WTC11 (cell line): ENCODE measurements at regions not wholly inside any gene's neighbourhood (a gene's known extent, or its start where the extent isn't known, plus 50 kb on each side); places are given as distances from the start of the nearest gene placed in this dataset.

Experiments used
- ATAC-seq: fragments of 200-7000 bp; cut with Tn5 transposase; 2 replicates; pipeline ENCODE4 v1.10.0; 2021; ENCODE audit warnings: mild to moderate bottlenecking, moderate library complexity
- CTCF ChIA-PET: fragments of 300-600 bp; sonication (Branson Sonifier 250); formaldehyde crosslinking; loops from one replicate; lab custom pipeline; 2021; ENCODE audit warnings: antibody characterized with exemption; lab: Charles Lee
- POLR2A ChIA-PET: fragments of 350-600 bp; sonication (Branson Sonifier 250); formaldehyde crosslinking; loops from one replicate; lab custom pipeline; 2021; ENCODE audit warnings: antibody characterized with exemption; lab: Charles Lee
- DNase-seq: peaks from one replicate; pipeline ENCODE4 v3.0.0; 2021; ENCODE audit warnings: low spot score
- H3K27ac Mint-ChIP-seq: 2 replicates; pipeline ENCODE4 v1.8.0; 2021; ENCODE audit warnings: mixed read lengths
- H3K27me3 Mint-ChIP-seq: 2 replicates; pipeline ENCODE4 v1.8.0; 2021; ENCODE audit warnings: low read depth, mild to moderate bottlenecking, moderate library complexity, mixed read lengths
- H3K36me3 Mint-ChIP-seq: 2 replicates; pipeline ENCODE4 v1.8.0; 2021; ENCODE audit warnings: mixed read lengths
- H3K4me1 Mint-ChIP-seq: 2 replicates; pipeline ENCODE4 v1.8.0; 2022; ENCODE audit warnings: mixed read lengths
- H3K4me3 Mint-ChIP-seq: 2 replicates; pipeline ENCODE4 v1.8.0; 2021; ENCODE audit warnings: mild to moderate bottlenecking, moderate library complexity, mixed read lengths
- H3K9me3 Mint-ChIP-seq: 2 replicates; pipeline ENCODE4 v1.8.0; 2021; ENCODE audit warnings: mixed read lengths
- ESRRA ChIP-seq: sonication (generic); formaldehyde crosslinking; IDR thresholded peaks from 2 replicates; pipeline ENCODE4 v1.8.1; 2022; ENCODE audit warnings: mild to moderate bottlenecking, missing genetic modification reagents, borderline replicate concordance
- HMGA2 ChIP-seq: fragments of 250-450 bp; sonication (Bioruptor Pico); IDR thresholded peaks from 2 replicates; pipeline ENCODE4 v1.4.0; 2021; ENCODE audit warnings: mild to moderate bottlenecking, moderate library complexity
- NR2C2 ChIP-seq: sonication (generic); formaldehyde crosslinking; IDR thresholded peaks from 2 replicates; pipeline ENCODE4 v1.8.0; 2022; ENCODE audit warnings: mild to moderate bottlenecking, missing genetic modification reagents
- NR3C1 ChIP-seq: sonication (generic); formaldehyde crosslinking; conservative IDR thresholded peaks from 2 replicates; pipeline ENCODE4 v1.8.1; 2023; ENCODE audit warnings: low read depth, mild to moderate bottlenecking, missing genetic modification reagents
- PRRX2 ChIP-seq: fragments of 250-450 bp; sonication (Bioruptor Pico); IDR thresholded peaks from 2 replicates; pipeline ENCODE4 v1.8.0; 2021; ENCODE audit warnings: mild to moderate bottlenecking
- ZNF138 ChIP-seq: sonication (generic); formaldehyde crosslinking; conservative IDR thresholded peaks from 2 replicates; pipeline ENCODE4 v1.8.1; 2022; ENCODE audit warnings: mild to moderate bottlenecking, moderate library complexity, missing genetic modification reagents
- TF ChIP-seq, protein P1 (sequence below): fragments of 200-600 bp; IDR thresholded peaks from 2 replicates; pipeline ENCODE4 v1.8.0; 2022; ENCODE audit warnings: antibody characterized with exemption
- TF ChIP-seq, protein P2 (sequence below): sonication (generic); formaldehyde crosslinking; IDR thresholded peaks from 2 replicates; pipeline ENCODE4 v1.8.1; 2023; ENCODE audit warnings: mild to moderate bottlenecking, moderate library complexity, missing genetic modification reagents
- TF ChIP-seq, protein P3 (sequence below): sonication (generic); formaldehyde crosslinking; conservative IDR thresholded peaks from 2 replicates; pipeline ENCODE4 v1.8.1; 2023; ENCODE audit warnings: mild to moderate bottlenecking, low read depth, missing genetic modification reagents, moderate library complexity
- TF ChIP-seq, protein P4 (sequence below): fragments of 250-450 bp; sonication (Bioruptor Pico); IDR thresholded peaks from 2 replicates; pipeline ENCODE4 v2.1.2; 2022; ENCODE audit warnings: mild to moderate bottlenecking, moderate library complexity

DNA sequence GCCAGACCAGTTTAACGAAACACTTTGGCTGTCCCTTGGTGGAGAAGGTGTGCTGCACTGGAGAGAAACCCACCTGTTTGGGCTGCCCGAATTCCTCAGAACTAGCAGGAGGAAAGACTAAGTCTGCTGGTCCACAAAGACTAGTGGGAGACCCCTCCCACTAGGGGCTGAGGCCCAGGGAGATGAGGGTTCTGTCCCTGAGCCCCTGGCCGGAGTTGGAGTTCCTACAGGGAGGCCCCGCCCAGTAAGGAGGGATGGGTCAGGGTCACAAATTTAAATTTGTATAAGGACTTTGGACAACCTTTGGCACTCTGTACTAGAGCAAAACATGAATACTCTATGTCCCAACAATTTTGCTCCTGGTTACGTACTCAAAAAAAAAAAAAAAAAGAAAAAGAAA is 200.8 kb upstream of the C11orf87 start:
- DNase-seq, result no peak
- TF ChIP-seq, protein P1, sequence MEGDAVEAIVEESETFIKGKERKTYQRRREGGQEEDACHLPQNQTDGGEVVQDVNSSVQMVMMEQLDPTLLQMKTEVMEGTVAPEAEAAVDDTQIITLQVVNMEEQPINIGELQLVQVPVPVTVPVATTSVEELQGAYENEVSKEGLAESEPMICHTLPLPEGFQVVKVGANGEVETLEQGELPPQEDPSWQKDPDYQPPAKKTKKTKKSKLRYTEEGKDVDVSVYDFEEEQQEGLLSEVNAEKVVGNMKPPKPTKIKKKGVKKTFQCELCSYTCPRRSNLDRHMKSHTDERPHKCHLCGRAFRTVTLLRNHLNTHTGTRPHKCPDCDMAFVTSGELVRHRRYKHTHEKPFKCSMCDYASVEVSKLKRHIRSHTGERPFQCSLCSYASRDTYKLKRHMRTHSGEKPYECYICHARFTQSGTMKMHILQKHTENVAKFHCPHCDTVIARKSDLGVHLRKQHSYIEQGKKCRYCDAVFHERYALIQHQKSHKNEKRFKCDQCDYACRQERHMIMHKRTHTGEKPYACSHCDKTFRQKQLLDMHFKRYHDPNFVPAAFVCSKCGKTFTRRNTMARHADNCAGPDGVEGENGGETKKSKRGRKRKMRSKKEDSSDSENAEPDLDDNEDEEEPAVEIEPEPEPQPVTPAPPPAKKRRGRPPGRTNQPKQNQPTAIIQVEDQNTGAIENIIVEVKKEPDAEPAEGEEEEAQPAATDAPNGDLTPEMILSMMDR, result no peak
- TF ChIP-seq HMGA2 (CRISPR knock-in tag), result no peak
- TF ChIP-seq, protein P2, sequence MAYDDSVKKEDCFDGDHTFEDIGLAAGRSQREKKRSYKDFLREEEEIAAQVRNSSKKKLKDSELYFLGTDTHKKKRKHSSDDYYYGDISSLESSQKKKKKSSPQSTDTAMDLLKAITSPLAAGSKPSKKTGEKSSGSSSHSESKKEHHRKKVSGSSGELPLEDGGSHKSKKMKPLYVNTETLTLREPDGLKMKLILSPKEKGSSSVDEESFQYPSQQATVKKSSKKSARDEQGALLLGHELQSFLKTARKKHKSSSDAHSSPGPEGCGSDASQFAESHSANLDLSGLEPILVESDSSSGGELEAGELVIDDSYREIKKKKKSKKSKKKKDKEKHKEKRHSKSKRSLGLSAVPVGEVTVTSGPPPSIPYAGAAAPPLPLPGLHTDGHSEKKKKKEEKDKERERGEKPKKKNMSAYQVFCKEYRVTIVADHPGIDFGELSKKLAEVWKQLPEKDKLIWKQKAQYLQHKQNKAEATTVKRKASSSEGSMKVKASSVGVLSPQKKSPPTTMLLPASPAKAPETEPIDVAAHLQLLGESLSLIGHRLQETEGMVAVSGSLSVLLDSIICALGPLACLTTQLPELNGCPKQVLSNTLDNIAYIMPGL (CRISPR knock-in tag), result no peak
- TF ChIP-seq, protein P3, sequence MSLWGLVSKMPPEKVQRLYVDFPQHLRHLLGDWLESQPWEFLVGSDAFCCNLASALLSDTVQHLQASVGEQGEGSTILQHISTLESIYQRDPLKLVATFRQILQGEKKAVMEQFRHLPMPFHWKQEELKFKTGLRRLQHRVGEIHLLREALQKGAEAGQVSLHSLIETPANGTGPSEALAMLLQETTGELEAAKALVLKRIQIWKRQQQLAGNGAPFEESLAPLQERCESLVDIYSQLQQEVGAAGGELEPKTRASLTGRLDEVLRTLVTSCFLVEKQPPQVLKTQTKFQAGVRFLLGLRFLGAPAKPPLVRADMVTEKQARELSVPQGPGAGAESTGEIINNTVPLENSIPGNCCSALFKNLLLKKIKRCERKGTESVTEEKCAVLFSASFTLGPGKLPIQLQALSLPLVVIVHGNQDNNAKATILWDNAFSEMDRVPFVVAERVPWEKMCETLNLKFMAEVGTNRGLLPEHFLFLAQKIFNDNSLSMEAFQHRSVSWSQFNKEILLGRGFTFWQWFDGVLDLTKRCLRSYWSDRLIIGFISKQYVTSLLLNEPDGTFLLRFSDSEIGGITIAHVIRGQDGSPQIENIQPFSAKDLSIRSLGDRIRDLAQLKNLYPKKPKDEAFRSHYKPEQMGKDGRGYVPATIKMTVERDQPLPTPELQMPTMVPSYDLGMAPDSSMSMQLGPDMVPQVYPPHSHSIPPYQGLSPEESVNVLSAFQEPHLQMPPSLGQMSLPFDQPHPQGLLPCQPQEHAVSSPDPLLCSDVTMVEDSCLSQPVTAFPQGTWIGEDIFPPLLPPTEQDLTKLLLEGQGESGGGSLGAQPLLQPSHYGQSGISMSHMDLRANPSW, result no peak
- no peak for TF ChIP-seq NR2C2 (CRISPR knock-in tag)
- TF ChIP-seq, all 79 proteins: peak for 0
- Mint-ChIP-seq H3K27me3 (no peaks in the 10 kb centered on the region; the same call in 1 of the 2 replicates), H3K27ac (no peak overlapping the region), H3K4me1 (no peaks in the 10 kb centered on the region), H3K9me3 (peaks cover 26% of the 10 kb centered on the region), H3K4me3 (no peak overlapping the region), H3K36me3 (no peaks in the 10 kb centered on the region)
- ChIA-PET POLR2A (no interaction called here), CTCF (no interaction called here)
- ATAC-seq, result no peak

DNA sequence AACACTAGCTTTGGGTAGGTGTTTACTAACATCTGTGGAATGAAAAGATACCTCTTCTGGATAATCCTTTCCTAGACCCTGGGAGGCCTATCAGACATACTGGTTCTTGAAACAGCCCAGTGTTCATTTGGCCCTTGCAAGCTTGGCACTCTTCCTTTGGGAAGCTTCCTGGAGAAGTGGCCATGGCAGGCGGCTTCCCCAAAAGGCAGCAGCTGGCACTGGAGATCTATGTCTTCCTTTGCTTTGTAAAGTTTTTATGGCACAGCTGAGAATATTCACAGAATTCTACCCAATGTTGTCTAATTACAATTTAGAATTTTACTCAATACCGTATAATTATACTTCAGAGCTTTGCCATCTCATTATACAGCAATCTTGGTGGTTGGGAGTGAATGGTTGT is 199.2 kb upstream of the C11orf87 start:
- Mint-ChIP-seq H3K36me3 (no peaks in the 10 kb centered on the region), H3K4me1 (no peaks in the 10 kb centered on the region), H3K9me3 (peaks cover 21% of the 10 kb centered on the region), H3K27me3 (no peaks in the 10 kb centered on the region; the same call in 1 of the 2 replicates), H3K27ac (no peak overlapping the region), H3K4me3 (no peak overlapping the region)
- ChIA-PET CTCF (no interaction called here), POLR2A (no interaction called here)
- no peak for TF ChIP-seq ESRRA (CRISPR knock-in tag)
- no peak for TF ChIP-seq NR3C1 (CRISPR knock-in tag)
- TF ChIP-seq, protein P4, sequence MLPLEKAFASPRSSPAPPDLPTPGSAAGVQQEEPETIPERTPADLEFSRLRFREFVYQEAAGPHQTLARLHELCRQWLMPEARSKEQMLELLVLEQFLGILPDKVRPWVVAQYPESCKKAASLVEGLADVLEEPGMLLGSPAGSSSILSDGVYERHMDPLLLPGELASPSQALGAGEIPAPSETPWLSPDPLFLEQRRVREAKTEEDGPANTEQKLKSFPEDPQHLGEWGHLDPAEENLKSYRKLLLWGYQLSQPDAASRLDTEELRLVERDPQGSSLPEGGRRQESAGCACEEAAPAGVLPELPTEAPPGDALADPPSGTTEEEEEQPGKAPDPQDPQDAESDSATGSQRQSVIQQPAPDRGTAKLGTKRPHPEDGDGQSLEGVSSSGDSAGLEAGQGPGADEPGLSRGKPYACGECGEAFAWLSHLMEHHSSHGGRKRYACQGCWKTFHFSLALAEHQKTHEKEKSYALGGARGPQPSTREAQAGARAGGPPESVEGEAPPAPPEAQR (CRISPR knock-in tag), result no peak
- TF ChIP-seq, protein P2 (CRISPR knock-in tag), result no peak
- TF ChIP-seq HMGA2 (CRISPR knock-in tag), result no peak
- ATAC-seq (no peak), DNase-seq (no peak)

DNA sequence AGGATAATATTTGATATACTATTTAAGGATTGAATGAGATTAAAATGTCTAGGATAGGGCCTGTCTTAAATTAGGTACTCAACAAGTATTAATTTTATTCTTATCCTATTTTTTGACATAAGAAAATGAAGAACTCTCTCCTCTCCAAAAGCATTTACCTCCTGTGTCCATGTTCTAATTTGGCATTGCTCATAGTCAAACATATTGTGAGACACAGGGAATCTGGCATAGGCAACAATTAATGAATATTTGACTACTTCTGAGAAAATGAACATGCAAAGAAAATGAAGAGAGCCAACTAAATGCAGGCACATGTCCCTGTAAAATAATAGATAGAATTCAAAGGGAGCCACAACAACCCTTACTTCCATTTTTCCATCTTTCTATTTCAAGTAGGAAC is 198.5 kb upstream of the C11orf87 start:
- Mint-ChIP-seq H3K9me3 (peaks cover 15% of the 10 kb centered on the region), H3K27me3 (no peaks in the 10 kb centered on the region; the same call in 1 of the 2 replicates), H3K4me1 (no peaks in the 10 kb centered on the region), H3K36me3 (no peaks in the 10 kb centered on the region), H3K4me3 (no peak overlapping the region), H3K27ac (no peak overlapping the region)
- CTCF ChIA-PET, result no interaction called here
- TF ChIP-seq ZNF138 (no peak), PRRX2 (CRISPR knock-in tag) (no peak)
- DNase-seq, result no peak
- no peak for ATAC-seq
- POLR2A ChIA-PET, result no interaction called here
